Ascending aorta (tissue), 2 donors: ENCODE measurements at regions not wholly inside any gene's neighbourhood (a gene's known extent, or its start where the extent isn't known, plus 50 kb on each side); places are given as distances from the start of the nearest gene placed in this dataset.

ENCODE experiments used
- DNase-seq, 2 donors: peaks; one replicate each; pipeline ENCODE4 v3.0.0-alpha.2; 2019; ENCODE audit warnings: low spot score in 2 of 2
- H3K27ac ChIP-seq, 2 donors: fragments of 200-600 bp; sonication (generic); one replicate each; pipeline ENCODE4 v1.5.1; 2016 to 2017; ENCODE audit warnings: mild to moderate bottlenecking in 1 of 2
- H3K27me3 ChIP-seq: fragments of 200-600 bp; sonication (generic); one replicate; pipeline ENCODE4 v1.5.1; 2017
- H3K36me3 ChIP-seq, 2 donors: fragments of 200-600 bp; sonication (generic); one replicate each; pipeline ENCODE4 v1.5.1; 2016
- H3K4me1 ChIP-seq, 2 donors: fragments of 200-600 bp; sonication (generic); one replicate each; pipeline ENCODE4 v1.5.1; 2016 to 2017; ENCODE audit warnings: mild to moderate bottlenecking in 1 of 2
- H3K4me3 ChIP-seq, 2 donors: fragments of 200-600 bp; sonication (generic); one replicate each; pipeline ENCODE4 v1.5.1; 2016 to 2017; ENCODE audit warnings: mild to moderate bottlenecking in 1 of 2
- H3K9me3 ChIP-seq, 2 donors: fragments of 200-600 bp; sonication (generic); one replicate each; pipeline ENCODE4 v1.5.1; 2016
- intact Hi-C: fragments of 100-400 bp; cut with DNase I; formaldehyde crosslinking; loops from one replicate; pipeline ENCODE4 v1.15.1; 2023
- TF ChIP-seq, protein P1 (sequence below), 3 experiments: fragments of 200-600 bp in 2 of 3; fragments of 450-650 bp in 1 of 3; sonication (generic) in 2 of 3; IDR thresholded peaks; one replicate each; pipeline ENCODE4 v1.5.1; 2016 to 2019; ENCODE audit warnings: antibody characterized with exemption in 3 of 3, mild to moderate bottlenecking in 1 of 3, moderate library complexity in 1 of 3

DNA sequence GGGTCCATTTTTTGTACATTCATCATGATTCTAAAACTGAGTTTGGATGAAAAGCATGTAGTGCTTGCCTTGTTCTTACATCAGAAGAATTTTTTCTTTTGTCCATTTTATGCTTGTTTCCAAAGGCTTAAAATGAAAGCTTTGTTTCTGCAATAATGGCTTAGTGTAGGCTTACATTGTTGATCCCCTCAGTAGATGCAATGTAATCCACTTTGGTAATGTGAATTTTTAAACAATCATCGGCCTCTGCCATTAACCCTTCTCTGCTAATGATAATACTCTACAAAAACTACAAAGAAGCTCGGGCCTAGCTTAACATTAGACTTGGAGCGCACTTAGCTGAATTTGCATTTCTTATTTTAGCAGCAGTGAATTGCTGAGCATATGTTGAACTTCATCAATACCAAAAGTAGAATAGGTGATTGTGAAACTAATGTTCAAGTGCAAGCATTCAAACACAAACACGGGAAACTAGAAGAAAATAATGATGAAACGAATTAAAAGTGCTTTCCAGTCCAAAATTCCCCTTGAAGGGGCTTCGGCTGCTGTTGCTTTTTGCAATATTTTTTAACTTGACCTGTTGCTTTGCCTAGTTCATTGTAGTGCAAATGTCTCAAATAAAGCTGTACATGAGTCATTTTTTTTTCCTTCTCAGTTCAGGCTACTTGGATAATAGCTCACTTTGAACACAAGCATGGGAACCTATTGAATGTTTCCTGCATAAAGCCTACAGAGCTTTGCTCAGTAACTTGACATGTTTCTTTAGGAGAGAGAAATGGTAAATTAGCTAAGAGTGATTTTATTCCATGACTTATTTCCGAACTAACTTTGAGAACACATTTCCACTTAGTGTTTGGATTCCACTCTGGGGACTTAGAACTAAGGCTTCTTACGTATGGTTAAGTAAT, 66.5 kb downstream of the SLIT2 start:
- intact Hi-C loops: no loop called here
- no peak for DNase-seq
- no peaks in the 10 kb centered on the region for H3K36me3 ChIP-seq
- TF ChIP-seq, protein P1, sequence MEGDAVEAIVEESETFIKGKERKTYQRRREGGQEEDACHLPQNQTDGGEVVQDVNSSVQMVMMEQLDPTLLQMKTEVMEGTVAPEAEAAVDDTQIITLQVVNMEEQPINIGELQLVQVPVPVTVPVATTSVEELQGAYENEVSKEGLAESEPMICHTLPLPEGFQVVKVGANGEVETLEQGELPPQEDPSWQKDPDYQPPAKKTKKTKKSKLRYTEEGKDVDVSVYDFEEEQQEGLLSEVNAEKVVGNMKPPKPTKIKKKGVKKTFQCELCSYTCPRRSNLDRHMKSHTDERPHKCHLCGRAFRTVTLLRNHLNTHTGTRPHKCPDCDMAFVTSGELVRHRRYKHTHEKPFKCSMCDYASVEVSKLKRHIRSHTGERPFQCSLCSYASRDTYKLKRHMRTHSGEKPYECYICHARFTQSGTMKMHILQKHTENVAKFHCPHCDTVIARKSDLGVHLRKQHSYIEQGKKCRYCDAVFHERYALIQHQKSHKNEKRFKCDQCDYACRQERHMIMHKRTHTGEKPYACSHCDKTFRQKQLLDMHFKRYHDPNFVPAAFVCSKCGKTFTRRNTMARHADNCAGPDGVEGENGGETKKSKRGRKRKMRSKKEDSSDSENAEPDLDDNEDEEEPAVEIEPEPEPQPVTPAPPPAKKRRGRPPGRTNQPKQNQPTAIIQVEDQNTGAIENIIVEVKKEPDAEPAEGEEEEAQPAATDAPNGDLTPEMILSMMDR (IDR thresholded peaks at IDR 0.05): no peak
- no peak overlapping the region for H3K4me3 ChIP-seq
- H3K9me3 ChIP-seq: no peaks in the 10 kb centered on the region
- no peaks in the 10 kb centered on the region for H3K27me3 ChIP-seq
- H3K27ac ChIP-seq: no peak overlapping the region
- no peaks in the 10 kb centered on the region for H3K4me1 ChIP-seq

- no peak overlapping the region for H3K4me3 ChIP-seq
- no peaks in the 10 kb centered on the region for H3K4me1 ChIP-seq
- no peak overlapping the region for H3K27ac ChIP-seq
These were observed 67.2 kb downstream of the SLIT2 start for GRCh38 chr4:20318909-20319277.

GRCh38 chr4:20319825-20320612, 68.3 kb downstream of the SLIT2 start:
- intact Hi-C loops: no loop called here
- DNase-seq: no peak
- TF ChIP-seq, protein P1 (IDR thresholded peaks at IDR 0.05): no peak
- Histone ChIP-seq H3K27ac (no peak overlapping the region), H3K4me3 (no peak overlapping the region), H3K9me3 (no peaks in the 10 kb centered on the region), H3K36me3 (no peaks in the 10 kb centered on the region), H3K27me3 (no peaks in the 10 kb centered on the region), H3K4me1 (no peaks in the 10 kb centered on the region)

More at GRCh38 chr4:20318909-20319277, 67.2 kb downstream of the SLIT2 start:
- no peak for DNase-seq
- TF ChIP-seq, protein P1 (IDR thresholded peaks at IDR 0.05): no peak
- no peaks in the 10 kb centered on the region for H3K27me3 ChIP-seq
- intact Hi-C loops: no loop called here
- no peaks in the 10 kb centered on the region for H3K36me3 ChIP-seq
- no peaks in the 10 kb centered on the region for H3K9me3 ChIP-seq

DNA sequence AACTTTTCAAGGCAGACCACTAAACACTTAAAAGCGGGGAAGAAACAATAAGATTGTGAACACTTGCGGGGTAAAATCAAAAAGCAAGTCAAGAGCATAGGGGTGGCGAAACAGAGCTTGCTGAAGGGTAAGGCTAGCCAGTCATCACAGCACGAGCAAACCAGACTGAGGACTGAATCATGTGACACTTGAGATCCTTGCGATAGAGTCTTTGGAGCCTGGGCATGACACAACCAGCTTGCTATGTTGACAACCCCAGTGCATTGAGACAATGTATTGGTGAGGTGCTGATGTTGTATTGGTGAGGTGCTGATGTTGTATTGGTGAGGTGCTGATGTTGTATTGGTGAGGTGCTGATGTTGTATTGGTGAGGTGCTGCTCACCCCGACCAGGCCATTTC, 72.3 kb downstream of the SLIT2 start:
- H3K27me3 ChIP-seq: no peaks in the 10 kb centered on the region
- intact Hi-C loops: no loop called here
- H3K4me3 ChIP-seq: no peak overlapping the region
- no peaks in the 10 kb centered on the region for H3K36me3 ChIP-seq
- no peaks in the 10 kb centered on the region for H3K4me1 ChIP-seq
- TF ChIP-seq, protein P1 (IDR thresholded peaks at IDR 0.05): no peak
- no peak overlapping the region for H3K27ac ChIP-seq
- no peak for DNase-seq
- H3K9me3 ChIP-seq: no peaks in the 10 kb centered on the region

- intact Hi-C loops: no loop called here
- TF ChIP-seq, protein P1 (IDR thresholded peaks at IDR 0.05): no peak
- Histone ChIP-seq H3K4me1 (no peaks in the 10 kb centered on the region), H3K9me3 (no peaks in the 10 kb centered on the region), H3K27me3 (no peaks in the 10 kb centered on the region), H3K27ac (no peak overlapping the region), H3K36me3 (no peaks in the 10 kb centered on the region), H3K4me3 (no peak overlapping the region)
- no peak for DNase-seq
These were observed 74.8 kb downstream of the SLIT2 start for GRCh38 chr4:20326460-20326859.
